HepG2 (cell line): ENCODE measurements at regions not wholly inside any gene's neighbourhood (a gene's known extent, or its start where the extent isn't known, plus 50 kb on each side); places are given as distances from the start of the nearest gene placed in this dataset.

Experiments
- SRSF9 ChIP-seq: fragments of 200-400 bp; formaldehyde crosslinking; IDR thresholded peaks from 2 replicates; pipeline ENCODE4 v1.6.1; 2018; ENCODE audit warnings: borderline replicate concordance, mild to moderate bottlenecking, low read depth, low read length; ENCODE audit not compliant: insufficient read depth, poor library complexity, severe bottlenecking
- ZNF24 ChIP-seq: fragments of 450-650 bp; IDR thresholded peaks from 2 replicates; pipeline ENCODE4 v1.6.1; 2017; ENCODE audit warnings: antibody characterized with exemption, mild to moderate bottlenecking
- TF ChIP-seq, protein P1 (sequence below): sonication (generic); formaldehyde crosslinking; IDR thresholded peaks from 2 replicates; pipeline ENCODE4 v1.8.1; 2023; ENCODE audit warnings: mild to moderate bottlenecking, missing genetic modification reagents
- TF ChIP-seq, protein P2 (sequence below): sonication (generic); formaldehyde crosslinking; IDR thresholded peaks from 2 replicates; pipeline ENCODE4 v1.4.0; 2020; ENCODE audit warnings: mild to moderate bottlenecking, missing genetic modification reagents, borderline replicate concordance
- TF ChIP-seq, protein P3 (sequence below): sonication (generic); formaldehyde crosslinking; IDR thresholded peaks from 2 replicates; pipeline ENCODE4 v1.4.0; 2020; ENCODE audit warnings: missing genetic modification reagents, mild to moderate bottlenecking, borderline replicate concordance
- TF ChIP-seq, protein P4 (sequence below): sonication (generic); formaldehyde crosslinking; IDR thresholded peaks from 2 replicates; pipeline ENCODE4 v1.9.0; 2021; ENCODE audit warnings: missing genetic modification reagents, borderline replicate concordance

DNA sequence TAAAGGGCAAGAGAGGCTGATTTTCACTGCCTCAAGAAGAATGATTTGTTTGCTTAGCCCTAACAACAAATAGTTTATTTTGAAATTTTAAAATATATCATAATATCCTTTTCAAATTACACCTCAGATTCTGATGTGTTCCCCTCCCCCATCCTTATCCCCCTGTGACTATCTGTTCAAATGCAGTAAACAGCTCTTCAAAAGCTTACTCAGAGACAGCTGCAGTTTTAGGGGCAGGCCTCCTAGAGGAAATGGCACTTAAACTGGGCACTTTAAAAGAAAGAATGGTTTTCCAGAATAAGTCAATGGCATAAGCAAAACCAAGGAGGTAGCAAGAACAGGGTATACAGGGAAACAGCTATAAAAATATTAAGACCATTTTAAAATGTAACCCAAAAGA, 118.6 kb upstream of the UST start (continued):
- TF ChIP-seq, protein P1, sequence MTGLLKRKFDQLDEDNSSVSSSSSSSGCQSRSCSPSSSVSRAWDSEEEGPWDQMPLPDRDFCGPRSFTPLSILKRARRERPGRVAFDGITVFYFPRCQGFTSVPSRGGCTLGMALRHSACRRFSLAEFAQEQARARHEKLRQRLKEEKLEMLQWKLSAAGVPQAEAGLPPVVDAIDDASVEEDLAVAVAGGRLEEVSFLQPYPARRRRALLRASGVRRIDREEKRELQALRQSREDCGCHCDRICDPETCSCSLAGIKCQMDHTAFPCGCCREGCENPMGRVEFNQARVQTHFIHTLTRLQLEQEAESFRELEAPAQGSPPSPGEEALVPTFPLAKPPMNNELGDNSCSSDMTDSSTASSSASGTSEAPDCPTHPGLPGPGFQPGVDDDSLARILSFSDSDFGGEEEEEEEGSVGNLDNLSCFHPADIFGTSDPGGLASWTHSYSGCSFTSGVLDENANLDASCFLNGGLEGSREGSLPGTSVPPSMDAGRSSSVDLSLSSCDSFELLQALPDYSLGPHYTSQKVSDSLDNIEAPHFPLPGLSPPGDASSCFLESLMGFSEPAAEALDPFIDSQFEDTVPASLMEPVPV (CRISPR knock-in tag) = no peak
- TF ChIP-seq ZNF24 (no peak), SRSF9 (no peak)
- TF ChIP-seq, protein P2, sequence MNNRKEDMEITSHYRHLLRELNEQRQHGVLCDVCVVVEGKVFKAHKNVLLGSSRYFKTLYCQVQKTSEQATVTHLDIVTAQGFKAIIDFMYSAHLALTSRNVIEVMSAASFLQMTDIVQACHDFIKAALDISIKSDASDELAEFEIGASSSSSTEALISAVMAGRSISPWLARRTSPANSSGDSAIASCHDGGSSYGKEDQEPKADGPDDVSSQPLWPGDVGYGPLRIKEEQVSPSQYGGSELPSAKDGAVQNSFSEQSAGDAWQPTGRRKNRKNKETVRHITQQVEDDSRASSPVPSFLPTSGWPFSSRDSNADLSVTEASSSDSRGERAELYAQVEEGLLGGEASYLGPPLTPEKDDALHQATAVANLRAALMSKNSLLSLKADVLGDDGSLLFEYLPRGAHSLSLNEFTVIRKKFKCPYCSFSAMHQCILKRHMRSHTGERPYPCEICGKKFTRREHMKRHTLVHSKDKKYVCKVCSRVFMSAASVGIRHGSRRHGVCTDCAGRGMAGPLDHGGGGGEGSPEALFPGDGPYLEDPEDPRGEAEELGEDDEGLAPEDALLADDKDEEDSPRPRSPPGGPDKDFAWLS (CRISPR knock-in tag) = no peak
- TF ChIP-seq, protein P3, sequence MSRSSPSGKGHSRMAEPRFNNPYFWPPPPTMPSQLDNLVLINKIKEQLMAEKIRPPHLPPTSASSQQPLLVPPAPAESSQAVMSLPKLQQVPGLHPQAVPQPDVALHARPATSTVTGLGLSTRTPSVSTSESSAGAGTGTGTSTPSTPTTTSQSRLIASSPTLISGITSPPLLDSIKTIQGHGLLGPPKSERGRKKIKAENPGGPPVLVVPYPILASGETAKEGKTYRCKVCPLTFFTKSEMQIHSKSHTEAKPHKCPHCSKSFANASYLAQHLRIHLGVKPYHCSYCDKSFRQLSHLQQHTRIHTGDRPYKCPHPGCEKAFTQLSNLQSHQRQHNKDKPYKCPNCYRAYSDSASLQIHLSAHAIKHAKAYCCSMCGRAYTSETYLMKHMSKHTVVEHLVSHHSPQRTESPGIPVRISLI = no peak
- TF ChIP-seq, protein P4, sequence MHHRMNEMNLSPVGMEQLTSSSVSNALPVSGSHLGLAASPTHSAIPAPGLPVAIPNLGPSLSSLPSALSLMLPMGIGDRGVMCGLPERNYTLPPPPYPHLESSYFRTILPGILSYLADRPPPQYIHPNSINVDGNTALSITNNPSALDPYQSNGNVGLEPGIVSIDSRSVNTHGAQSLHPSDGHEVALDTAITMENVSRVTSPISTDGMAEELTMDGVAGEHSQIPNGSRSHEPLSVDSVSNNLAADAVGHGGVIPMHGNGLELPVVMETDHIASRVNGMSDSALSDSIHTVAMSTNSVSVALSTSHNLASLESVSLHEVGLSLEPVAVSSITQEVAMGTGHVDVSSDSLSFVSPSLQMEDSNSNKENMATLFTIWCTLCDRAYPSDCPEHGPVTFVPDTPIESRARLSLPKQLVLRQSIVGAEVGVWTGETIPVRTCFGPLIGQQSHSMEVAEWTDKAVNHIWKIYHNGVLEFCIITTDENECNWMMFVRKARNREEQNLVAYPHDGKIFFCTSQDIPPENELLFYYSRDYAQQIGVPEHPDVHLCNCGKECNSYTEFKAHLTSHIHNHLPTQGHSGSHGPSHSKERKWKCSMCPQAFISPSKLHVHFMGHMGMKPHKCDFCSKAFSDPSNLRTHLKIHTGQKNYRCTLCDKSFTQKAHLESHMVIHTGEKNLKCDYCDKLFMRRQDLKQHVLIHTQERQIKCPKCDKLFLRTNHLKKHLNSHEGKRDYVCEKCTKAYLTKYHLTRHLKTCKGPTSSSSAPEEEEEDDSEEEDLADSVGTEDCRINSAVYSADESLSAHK (CRISPR knock-in tag) = no peak
